Amniotic stem cell (primary cell): ENCODE measurements at regions not wholly inside any gene's neighbourhood (a gene's known extent, or its start where the extent isn't known, plus 50 kb on each side); places are given as distances from the start of the nearest gene placed in this dataset.

Experiments used
- DNase-seq: peaks from one replicate; lab custom pipeline; 2025; lab: John Stamatoyannopoulos, UW

DNA sequence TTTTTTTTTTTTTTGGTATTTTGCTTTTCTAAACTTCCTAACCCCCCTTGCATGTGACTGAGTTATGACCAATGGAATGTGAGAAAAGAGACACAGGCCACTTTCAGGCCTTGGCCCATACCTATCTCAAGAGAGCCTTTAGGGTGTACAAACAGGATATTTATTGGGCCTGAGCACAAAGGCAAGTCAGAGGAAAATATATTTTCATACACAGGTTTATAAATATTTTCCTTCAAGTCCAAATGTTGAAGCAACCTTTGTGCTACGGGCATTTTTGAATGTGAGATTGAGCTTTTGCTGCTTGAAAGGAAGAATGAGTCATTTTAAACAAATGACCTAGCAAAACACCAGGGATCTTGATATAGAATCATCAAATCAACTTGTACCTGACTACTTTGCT, 228.6 kb upstream of the E2F7 start:
- DNase-seq: no peak

DNA sequence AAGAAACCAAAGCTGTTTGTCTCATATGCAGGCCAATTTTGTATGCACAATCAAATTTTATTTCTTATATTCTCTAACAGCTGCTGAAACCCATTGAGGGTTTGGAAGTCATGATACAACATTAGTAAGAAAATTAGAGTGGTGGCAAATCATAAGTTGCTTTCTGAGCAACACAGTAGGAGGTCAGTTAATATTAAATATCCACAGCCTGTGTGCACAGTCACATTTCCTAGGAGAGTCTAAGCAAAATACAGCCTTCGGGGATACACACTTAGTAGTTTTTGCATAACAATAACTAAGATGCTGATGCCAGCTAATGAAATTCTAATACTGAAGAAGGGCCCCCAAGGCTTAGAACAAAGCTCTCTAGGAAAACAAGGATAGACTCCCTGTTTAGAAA, 209.6 kb upstream of the E2F7 start:
- no peak for DNase-seq

DNA sequence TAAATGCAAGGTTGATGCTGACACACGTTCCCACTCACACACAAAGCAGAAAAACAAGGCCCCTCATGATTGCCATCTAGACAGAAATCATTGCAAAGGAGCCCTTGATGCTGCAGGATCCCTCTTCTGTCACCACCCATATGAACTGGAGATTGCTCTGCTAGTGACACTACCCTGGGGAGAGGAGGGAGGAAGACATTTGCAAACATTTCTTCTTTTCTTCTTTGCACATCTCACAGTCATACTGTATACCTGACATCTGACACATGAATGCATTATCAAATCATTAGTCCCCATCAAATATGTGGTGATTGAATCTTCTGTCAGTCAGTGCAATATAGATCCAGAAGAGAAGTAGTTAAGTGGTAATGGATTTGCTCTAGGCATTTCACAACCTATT, 208.5 kb upstream of the E2F7 start:
- DNase-seq: no peak

- DNase-seq: no peak
Observed at GRCh38 chr12:77256956-77257355, 191.6 kb upstream of the E2F7 start.

- no peak for DNase-seq
Observed at GRCh38 chr12:77253321-77253720, 188.0 kb upstream of the E2F7 start.

DNA sequence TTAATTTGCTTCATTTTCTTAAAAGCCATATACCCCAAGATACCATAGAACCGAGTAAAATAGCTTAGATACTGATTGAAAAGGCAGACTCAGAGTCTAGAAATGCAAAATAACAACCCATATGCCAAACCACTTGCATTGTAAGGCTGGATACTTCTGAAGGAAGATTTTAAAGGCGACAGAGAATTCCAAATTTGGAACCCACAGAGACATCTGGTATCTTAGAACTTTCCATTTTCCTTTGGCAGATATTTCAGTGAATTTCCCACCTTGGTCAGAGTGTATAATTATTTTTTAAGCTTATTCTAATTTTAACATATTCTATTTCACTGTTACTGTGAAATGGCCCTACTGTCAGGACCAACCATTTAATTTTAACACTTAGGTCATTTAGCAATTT, 186.4 kb upstream of the E2F7 start:
- DNase-seq: no peak

DNA sequence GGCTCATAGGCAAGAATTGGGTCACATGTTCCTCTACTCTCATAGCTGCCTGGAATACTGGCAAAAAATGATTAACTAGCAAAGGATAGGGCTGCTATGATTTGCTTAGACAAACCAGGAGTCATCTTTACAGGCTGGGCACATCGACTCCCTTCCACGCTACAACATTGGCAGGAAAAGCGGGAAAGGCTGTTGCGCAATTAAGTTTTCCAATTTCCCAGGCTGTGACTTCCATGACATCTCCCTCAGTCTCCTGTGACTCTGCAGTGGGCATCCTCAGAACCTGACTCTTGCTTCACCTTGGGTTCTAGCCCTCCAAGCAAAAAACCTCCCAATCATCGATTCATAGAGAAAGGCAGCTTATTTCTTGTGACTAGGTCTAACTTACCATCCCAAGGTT, 184.5 kb upstream of the E2F7 start:
- no peak for DNase-seq

- no peak for DNase-seq
Observed at GRCh38 chr12:77248036-77248435, 182.7 kb upstream of the E2F7 start.

- DNase-seq: no peak
Observed at GRCh38 chr12:77247542-77247941, 182.2 kb upstream of the E2F7 start.

- no peak for DNase-seq
Observed at GRCh38 chr12:77243345-77243744, 178.0 kb upstream of the E2F7 start.

DNA sequence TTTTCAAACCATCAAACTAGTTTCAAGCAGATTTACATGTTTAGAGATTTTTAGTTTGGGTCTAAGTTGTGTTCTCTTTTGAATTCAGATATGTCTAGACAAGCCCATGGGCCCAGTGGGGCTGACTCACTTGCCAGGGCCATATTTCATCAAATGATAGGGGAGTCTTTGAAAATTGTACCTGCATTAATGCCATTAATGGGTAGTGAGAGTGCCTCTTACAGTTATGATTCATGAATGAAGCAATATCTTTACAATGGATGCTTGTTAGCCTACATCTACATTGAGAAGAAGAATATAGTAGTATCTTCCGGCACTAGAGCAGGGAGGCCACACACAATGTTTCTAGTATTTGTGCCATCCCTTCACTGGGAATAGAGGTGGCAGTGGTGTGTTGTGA, 174.2 kb upstream of the E2F7 start:
- DNase-seq: no peak

DNA sequence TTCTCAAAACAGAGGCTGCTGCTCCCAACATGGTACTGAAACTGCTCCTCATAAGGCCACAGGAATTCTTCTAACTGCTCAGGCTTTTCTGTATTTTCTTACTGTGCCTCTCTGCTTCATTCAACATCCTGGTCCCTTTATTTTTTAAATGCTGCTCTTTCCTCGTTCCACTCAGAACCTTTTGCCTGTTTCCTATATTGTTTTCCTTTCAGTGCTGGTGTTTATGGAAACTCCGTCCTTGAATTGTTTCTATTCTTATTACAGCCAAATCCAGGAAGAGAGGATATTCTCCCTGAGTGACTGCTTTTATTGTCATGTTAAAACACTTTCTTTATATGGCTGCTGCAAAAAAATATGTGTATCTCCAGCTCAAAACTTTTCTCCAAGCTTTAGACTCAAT, 173.0 kb upstream of the E2F7 start:
- no peak for DNase-seq

DNA sequence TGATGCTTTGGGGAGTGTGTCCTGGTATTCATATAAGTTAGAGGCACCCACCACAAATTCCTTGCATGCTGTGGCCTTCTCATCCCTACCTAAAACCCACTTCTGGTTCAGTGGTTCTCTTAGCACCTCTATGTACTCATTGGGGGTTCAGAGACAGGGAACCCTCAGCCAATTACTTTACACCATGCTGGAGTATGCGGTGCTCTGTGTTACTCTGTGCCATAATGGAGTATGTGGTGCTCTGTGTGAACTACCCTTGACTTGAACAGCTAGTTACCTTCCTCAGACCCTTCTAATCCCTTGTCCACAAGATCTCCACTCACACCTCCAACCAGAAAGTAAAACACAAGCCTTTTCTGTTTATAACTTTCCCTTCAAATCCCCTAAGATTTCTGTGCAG, 172.5 kb upstream of the E2F7 start:
- DNase-seq: no peak

DNA sequence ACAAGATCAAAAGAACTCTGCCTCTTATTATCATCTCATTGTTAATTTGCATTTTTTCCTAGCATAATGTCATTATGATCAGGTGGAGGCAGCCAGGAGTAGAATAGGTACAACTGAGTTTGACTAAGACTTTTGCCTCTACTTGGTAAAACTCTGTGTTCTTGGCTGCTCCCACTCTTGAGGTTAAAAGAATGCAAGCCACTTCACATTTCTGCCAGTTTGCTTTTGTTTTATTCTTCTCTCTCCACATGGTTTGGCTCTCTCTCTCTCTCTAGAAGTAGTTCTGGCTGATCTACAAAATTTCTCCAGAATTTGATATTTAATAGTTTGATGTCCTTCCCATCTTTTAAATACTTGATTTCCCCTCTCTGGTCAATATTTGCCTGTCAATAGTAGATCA, 170.7 kb upstream of the E2F7 start:
- no peak for DNase-seq

GRCh38 chr12:77232045-77232444, 166.7 kb upstream of the E2F7 start:
- DNase-seq: no peak

DNA sequence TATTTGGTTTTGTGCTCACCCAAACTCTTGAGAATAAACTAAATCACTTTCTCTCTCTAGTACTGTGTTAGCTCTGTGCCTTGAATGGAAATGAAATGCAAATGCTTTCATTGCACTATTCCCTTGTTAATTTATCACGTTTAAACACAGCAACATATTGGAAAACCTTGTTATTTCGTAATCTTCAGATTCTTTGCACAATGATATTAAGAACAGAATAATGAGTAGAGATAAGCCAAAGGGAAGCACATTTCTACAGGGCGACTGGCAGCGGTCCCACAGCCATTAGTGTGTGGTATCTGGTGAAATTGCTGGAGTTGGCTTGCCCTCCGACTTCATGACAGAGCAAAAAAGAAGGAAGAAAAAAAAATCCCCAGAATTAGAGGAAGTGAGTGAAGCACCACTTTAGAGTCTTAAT, 166.1 kb upstream of the E2F7 start:
- DNase-seq: no peak

DNA sequence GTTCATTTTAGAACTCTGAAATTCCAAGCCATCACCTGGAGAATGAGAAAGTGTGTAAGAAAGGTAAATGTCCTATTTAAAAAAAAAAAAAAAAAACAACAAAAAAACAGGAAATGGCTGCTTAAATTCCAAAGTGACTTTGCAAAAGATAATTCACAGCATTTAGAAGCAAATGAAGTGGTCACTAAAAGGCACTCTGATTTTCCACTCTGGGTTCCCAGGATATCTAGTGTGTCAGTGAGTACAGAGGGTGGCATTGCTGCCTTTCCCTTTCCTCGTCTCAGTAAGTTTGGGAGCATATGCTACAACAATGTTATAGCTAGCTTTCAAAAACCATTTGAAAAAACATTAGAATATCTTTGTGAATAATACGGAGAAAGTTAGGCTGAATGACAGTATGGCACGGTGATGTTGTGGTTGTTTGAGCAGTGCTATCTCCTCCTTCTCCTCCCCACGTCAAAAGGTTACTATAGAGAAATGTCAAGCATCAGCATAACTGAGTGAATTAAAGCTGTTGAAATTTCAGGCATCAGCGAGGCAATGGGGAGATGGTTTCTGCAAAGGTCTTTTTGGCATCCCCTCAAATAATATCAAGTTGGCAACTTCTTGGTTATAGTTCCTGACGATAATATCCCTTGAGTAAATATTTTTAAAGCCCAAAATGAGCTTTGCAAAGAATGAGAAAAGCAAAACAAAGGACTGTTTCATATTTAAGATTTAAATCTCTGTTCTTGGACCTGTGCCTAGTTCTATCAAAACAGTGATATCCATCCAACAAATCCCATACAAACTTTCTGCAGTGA, 164.5 kb upstream of the E2F7 start:
- DNase-seq: no peak

GRCh38 chr12:77228376-77228775, 163.0 kb upstream of the E2F7 start:
- no peak for DNase-seq

- no peak for DNase-seq
Observed at GRCh38 chr12:77226368-77226767, 161.0 kb upstream of the E2F7 start.

DNA sequence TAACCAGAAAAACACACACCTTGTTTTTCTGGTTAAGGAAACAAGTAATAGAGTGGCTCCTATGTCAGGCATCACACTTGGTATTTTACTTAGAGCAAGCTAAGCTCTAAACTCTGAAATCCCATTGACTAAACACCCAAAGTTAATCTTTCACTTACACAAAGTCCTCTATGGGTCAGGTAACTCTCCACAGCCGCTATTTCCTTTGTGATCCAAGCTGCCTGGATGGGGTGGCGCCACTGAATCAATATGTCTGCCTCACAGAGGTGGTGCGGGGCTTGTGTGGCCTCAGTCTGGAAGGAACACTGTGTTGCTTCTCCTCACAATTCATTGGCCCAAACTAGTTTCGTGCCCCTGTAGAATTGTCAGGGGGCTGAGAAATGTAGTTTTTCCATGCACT, 160.0 kb upstream of the E2F7 start:
- DNase-seq: no peak

GRCh38 chr12:77224346-77224745, 159.0 kb upstream of the E2F7 start:
- no peak for DNase-seq

DNA sequence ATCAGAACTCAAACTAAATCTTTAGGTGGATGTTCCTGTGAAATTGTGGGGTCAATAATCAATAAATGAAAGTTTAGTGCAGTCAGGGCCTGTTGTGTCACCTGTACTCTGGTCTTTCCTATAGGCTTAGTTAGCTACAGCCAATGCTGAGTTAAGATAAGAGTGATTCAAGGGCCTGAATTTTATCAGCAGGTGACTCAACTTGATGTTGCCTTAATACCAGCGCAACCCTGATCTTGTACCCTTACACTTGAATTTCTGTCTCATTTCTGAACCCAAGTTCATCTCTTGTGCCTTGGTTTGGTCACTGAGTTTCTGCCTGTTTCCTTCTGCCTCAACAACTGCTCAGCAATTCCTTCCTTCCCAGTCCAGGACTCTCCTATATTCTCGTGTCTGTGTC, 157.0 kb upstream of the E2F7 start:
- no peak for DNase-seq

GRCh38 chr12:77220586-77220985, 155.2 kb upstream of the E2F7 start:
- DNase-seq: no peak

- DNase-seq: no peak
Observed at GRCh38 chr12:77218278-77218677, 152.9 kb upstream of the E2F7 start.
